ENCODE measurements at regions not wholly inside any gene's neighbourhood (a gene's known extent, or its start where the extent isn't known, plus 50 kb on each side); places are given as distances from the start of the nearest gene placed in this dataset.
"Not testable (repeated sequence)": the region's sequence is repeated elsewhere in the genome, so short reads cannot be mapped to it uniquely, and the experiment has no call there.

DNA sequence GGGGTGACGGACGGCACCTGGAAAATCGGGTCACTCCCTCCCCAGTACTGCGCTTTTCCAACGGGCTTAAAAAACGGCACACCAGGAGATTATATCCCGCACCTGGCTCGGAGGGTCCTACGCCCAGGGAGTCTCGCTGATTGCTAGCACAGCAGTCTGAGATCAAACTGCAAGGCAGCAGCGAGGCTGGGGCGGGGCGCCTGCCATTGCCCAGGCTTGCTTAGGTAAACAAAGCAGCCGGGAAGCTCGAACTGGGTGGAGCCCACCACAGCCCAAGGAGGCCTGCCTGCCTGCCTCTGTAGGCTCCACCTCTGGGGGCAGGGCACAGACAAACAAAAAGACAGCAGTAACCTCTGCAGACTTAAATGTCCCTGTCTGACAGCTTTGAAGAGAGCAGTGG is 321.7 kb upstream of the NRSN1 start:
- TF ChIP-seq, protein P1, sequence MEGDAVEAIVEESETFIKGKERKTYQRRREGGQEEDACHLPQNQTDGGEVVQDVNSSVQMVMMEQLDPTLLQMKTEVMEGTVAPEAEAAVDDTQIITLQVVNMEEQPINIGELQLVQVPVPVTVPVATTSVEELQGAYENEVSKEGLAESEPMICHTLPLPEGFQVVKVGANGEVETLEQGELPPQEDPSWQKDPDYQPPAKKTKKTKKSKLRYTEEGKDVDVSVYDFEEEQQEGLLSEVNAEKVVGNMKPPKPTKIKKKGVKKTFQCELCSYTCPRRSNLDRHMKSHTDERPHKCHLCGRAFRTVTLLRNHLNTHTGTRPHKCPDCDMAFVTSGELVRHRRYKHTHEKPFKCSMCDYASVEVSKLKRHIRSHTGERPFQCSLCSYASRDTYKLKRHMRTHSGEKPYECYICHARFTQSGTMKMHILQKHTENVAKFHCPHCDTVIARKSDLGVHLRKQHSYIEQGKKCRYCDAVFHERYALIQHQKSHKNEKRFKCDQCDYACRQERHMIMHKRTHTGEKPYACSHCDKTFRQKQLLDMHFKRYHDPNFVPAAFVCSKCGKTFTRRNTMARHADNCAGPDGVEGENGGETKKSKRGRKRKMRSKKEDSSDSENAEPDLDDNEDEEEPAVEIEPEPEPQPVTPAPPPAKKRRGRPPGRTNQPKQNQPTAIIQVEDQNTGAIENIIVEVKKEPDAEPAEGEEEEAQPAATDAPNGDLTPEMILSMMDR (conservative IDR thresholded peaks at IDR 0.05; ENCODE audit: low read length): not testable (repeated sequence)
- TF ChIP-seq EZH2phosphoT487 (IDR thresholded peaks at IDR 0.05; ENCODE audit: borderline replicate concordance): not testable (repeated sequence)

Measured in Loucy (cell line).